A549 (cell line): ENCODE measurements at regions not wholly inside any gene's neighbourhood (a gene's known extent, or its start where the extent isn't known, plus 50 kb on each side); places are given as distances from the start of the nearest gene placed in this dataset.

Experiments used
- ATAC-seq, 2 experiments: fragments of 200-7000 bp in 1 of 2; fragments of >200 bp in 1 of 2; cut with Nextera tagmentation in 1 of 2; cut with Tn5 transposase in 1 of 2; 3 replicates each; pipeline versions ENCODE4 v1.8.0 to v1.9.1; 2018 to 2020; ENCODE audit warnings: mild to moderate bottlenecking in 1 of 2, moderate library complexity in 1 of 2
- CTCF ChIA-PET: fragments of 300-600 bp; sonication (Branson Sonifier 250); formaldehyde crosslinking; extraction: SDS; loops from one replicate; lab custom pipeline; 2021; ENCODE audit warnings: antibody characterized with exemption, inconsistent platforms; lab: Yijun Ruan, JAX
- POLR2A ChIA-PET: fragments of 350-600 bp; formaldehyde crosslinking; extraction: SDS; loops from one replicate; lab custom pipeline; 2021; ENCODE audit warnings: antibody characterized with exemption, inconsistent platforms; lab: Yijun Ruan, JAX
- DNase-seq, 2 experiments: peaks; one replicate each; pipeline versions ENCODE4 v3.0.0 to v3.0.0-alpha.2; 2011 to 2016; ENCODE audit warnings: low read depth in 1 of 2, low spot score in 1 of 2
- FAIRE-seq: peaks from 2 replicates; lab custom pipeline; 2011; peaks lifted over from hg19 to GRCh38; lab: Jason Lieb, UNC
- H3K27ac ChIP-seq, 2 experiments: fragments of >200 bp; sonication (Bioruptor Twin); formaldehyde crosslinking; 3 replicates each; pipeline ENCODE4 v1.5.1; 2016 to 2017
- H3K4me1 ChIP-seq: fragments of >200 bp; sonication (Bioruptor Twin); formaldehyde crosslinking; 3 replicates; pipeline ENCODE4 v1.6.1; 2016
- H3K4me2 ChIP-seq: fragments of >200 bp; sonication (Bioruptor Twin); formaldehyde crosslinking; 3 replicates; pipeline ENCODE4 v1.6.1; 2016
- H3K4me3 ChIP-seq: fragments of >200 bp; sonication (Bioruptor Twin); formaldehyde crosslinking; 3 replicates; pipeline ENCODE4 v1.5.1; 2016
- H3K9me3 ChIP-seq: fragments of >200 bp; sonication (Bioruptor Twin); formaldehyde crosslinking; 3 replicates; pipeline ENCODE4 v1.6.1; 2016
- CBX2 ChIP-seq: fragments of 200-600 bp; sonication (generic); IDR thresholded peaks from 2 replicates; pipeline ENCODE4 v1.6.1; 2016; ENCODE audit warnings: low read depth, mild to moderate bottlenecking, borderline replicate concordance
- CHD2 ChIP-seq: fragments of 150-350 bp; IDR thresholded peaks from 2 replicates; pipeline ENCODE4 v1.6.1; 2014; ENCODE audit warnings: low read length; ENCODE audit not compliant: partially characterized antibody
- EP300 ChIP-seq, 2 experiments: fragments of >200 bp; sonication (Bioruptor Twin); formaldehyde crosslinking; IDR thresholded peaks; 2 replicates in 1 of 2; 3 replicates in 1 of 2; pipeline ENCODE4 v1.6.1; 2016 to 2017
- FOXS1 ChIP-seq: fragments of 250-450 bp; sonication (Bioruptor Pico); IDR thresholded peaks from 2 replicates; pipeline ENCODE4 v1.5.0; 2020; ENCODE audit warnings: mild to moderate bottlenecking, moderate library complexity
- HDAC2 ChIP-seq: fragments of 200-600 bp; sonication (generic); IDR thresholded peaks from 2 replicates; pipeline ENCODE4 v1.6.1; 2016
- HOXA7 ChIP-seq: fragments of 250-450 bp; sonication (Bioruptor Pico); IDR thresholded peaks from 2 replicates; pipeline ENCODE4 v1.5.0; 2020; ENCODE audit warnings: mild to moderate bottlenecking, moderate library complexity
- HOXB13 ChIP-seq: fragments of 250-450 bp; sonication (Bioruptor Pico); IDR thresholded peaks from 2 replicates; pipeline ENCODE4 v1.5.0; 2020; ENCODE audit warnings: low read depth, mild to moderate bottlenecking, moderate library complexity
- JUN ChIP-seq, 2 experiments: fragments of >200 bp; sonication (Bioruptor Twin); formaldehyde crosslinking; IDR thresholded peaks; 2 replicates in 1 of 2; 3 replicates in 1 of 2; pipeline ENCODE4 v1.6.1; 2016 to 2017
- JUNB ChIP-seq: fragments of >200 bp; sonication (Bioruptor Twin); formaldehyde crosslinking; IDR thresholded peaks from 2 replicates; pipeline ENCODE4 v1.6.1; 2016
- KDM1A ChIP-seq: fragments of 200-600 bp; sonication (generic); IDR thresholded peaks from 2 replicates; pipeline ENCODE4 v1.6.1; 2016; ENCODE audit warnings: low read depth, mild to moderate bottlenecking
- KDM5A ChIP-seq: fragments of 200-600 bp; sonication (generic); IDR thresholded peaks from 2 replicates; pipeline ENCODE4 v1.6.1; 2016; ENCODE audit warnings: antibody characterized with exemption, mild to moderate bottlenecking
- MAFK ChIP-seq: fragments of 450-650 bp; IDR thresholded peaks from 2 replicates; pipeline ENCODE4 v1.6.1; 2014; ENCODE audit not compliant: partially characterized antibody
- MYC ChIP-seq: IDR thresholded peaks from 2 replicates; pipeline ENCODE4 v1.6.1; 2012; ENCODE audit warnings: mild to moderate bottlenecking, inconsistent platforms, low read length, improper control_type of control experiment, borderline replicate concordance
- NFE2L2 ChIP-seq: fragments of 150-350 bp; conservative IDR thresholded peaks from 2 replicates; pipeline ENCODE4 v1.6.1; 2014; ENCODE audit warnings: low read length
- NPAS2 ChIP-seq: fragments of 250-450 bp; sonication (Bioruptor Pico); IDR thresholded peaks from 2 replicates; pipeline ENCODE4 v1.8.0; 2022; ENCODE audit warnings: mild to moderate bottlenecking, moderate library complexity, borderline replicate concordance
- NR3C1 ChIP-seq: fragments of >200 bp; sonication (Bioruptor Twin); formaldehyde crosslinking; IDR thresholded peaks from 3 replicates; pipeline ENCODE4 v1.6.1; 2017
- RARB ChIP-seq: fragments of 250-450 bp; sonication (Bioruptor Pico); IDR thresholded peaks from 2 replicates; pipeline ENCODE4 v1.8.0; 2021; ENCODE audit warnings: mild to moderate bottlenecking, moderate library complexity
- RCOR1 ChIP-seq: fragments of 150-350 bp; IDR thresholded peaks from 2 replicates; pipeline ENCODE4 v1.6.1; 2014; ENCODE audit warnings: antibody characterized with exemption, low read length, low read depth
- SREBF2 ChIP-seq: fragments of 450-650 bp; IDR thresholded peaks from 2 replicates; pipeline ENCODE4 v1.6.1; 2014; ENCODE audit warnings: mild to moderate bottlenecking, moderate library complexity
- TFCP2L1 ChIP-seq: fragments of 250-450 bp; sonication (Bioruptor Pico); IDR thresholded peaks from 2 replicates; pipeline ENCODE4 v1.5.0; 2021; ENCODE audit warnings: mild to moderate bottlenecking
- TP53 ChIP-seq: fragments of 250-450 bp; sonication (Bioruptor Pico); IDR thresholded peaks from 2 replicates; pipeline ENCODE4 v1.5.0; 2021; ENCODE audit warnings: mild to moderate bottlenecking, moderate library complexity
- ZNF302 ChIP-seq: fragments of 250-450 bp; sonication (Bioruptor Pico); IDR thresholded peaks from 2 replicates; pipeline ENCODE4 v1.9.0; 2021; ENCODE audit warnings: inconsistent platforms, mild to moderate bottlenecking, moderate library complexity
- ZSCAN20 ChIP-seq: fragments of 250-450 bp; sonication (Bioruptor Pico); IDR thresholded peaks from 2 replicates; pipeline ENCODE4 v1.8.0; 2022; ENCODE audit warnings: mild to moderate bottlenecking, moderate library complexity
- WGBS: methylation state at CpG from one replicate; pipeline ENCODE4 v1.1.6; 2017; ENCODE audit errors: missing lambda C conversion rate; 5-methylcytosine and 5-hydroxymethylcytosine counted together
- TF ChIP-seq, protein P1 (sequence below): fragments of 150-350 bp; IDR thresholded peaks from 2 replicates; pipeline ENCODE4 v1.6.1; 2014; ENCODE audit warnings: low read depth, mild to moderate bottlenecking, low read length
- TF ChIP-seq, protein P2 (sequence below): fragments of 250-450 bp; sonication (Bioruptor Pico); IDR thresholded peaks from 2 replicates; pipeline ENCODE4 v1.5.0; 2020; ENCODE audit warnings: low read depth, mild to moderate bottlenecking, moderate library complexity
- TF ChIP-seq, protein P3 (sequence below): fragments of 450-650 bp; IDR thresholded peaks from 2 replicates; pipeline ENCODE4 v1.6.1; 2014; ENCODE audit warnings: antibody characterized with exemption
- TF ChIP-seq, protein P4 (sequence below): IDR thresholded peaks from 2 replicates; pipeline ENCODE4 v1.6.1; 2012; ENCODE audit warnings: low read depth, borderline replicate concordance
- TF ChIP-seq, protein P5 (sequence below): fragments of >200 bp; sonication (Bioruptor Twin); formaldehyde crosslinking; IDR thresholded peaks from 3 replicates; pipeline ENCODE4 v1.5.1; 2016

DNA sequence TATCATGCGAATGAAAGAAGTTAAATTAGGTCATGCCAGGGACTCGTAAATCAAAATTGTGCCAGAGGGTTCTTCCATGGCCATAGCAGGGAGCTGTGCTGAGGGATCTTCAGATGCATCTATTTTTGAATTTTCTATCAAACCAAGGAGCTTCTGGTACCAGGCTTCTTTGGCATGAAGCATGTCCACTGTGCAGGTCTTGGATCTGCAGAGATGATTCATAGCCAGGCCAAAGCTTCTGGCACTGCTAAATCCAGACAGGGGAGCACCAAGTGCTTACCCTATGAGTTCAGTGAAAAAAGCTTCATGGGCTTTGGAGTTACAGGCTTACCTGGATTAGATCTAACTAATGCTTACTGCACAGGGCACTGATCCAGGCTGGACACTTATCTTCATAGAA is 154.2 kb upstream of the DAB1 start:
- DNase-seq (no peak), FAIRE-seq (no peak), ATAC-seq (no peak)
- H3K9me3 ChIP-seq: no peaks in the 10 kb centered on the region
- H3K27ac ChIP-seq: no peak overlapping the region
- POLR2A ChIA-PET: no interaction called here
- H3K4me3 ChIP-seq: no peak overlapping the region
- CTCF ChIA-PET: no interaction called here
- 3% methylated on average over 2 of the region's 2 CpGs for WGBS
- no peak overlapping the region for H3K4me2 ChIP-seq
- H3K4me1 ChIP-seq: no peaks in the 10 kb centered on the region
- no peak for TF ChIP-seq CHD2
- TF ChIP-seq RCOR1: no peak
- TF ChIP-seq HOXA7 (CRISPR knock-in tag): no peak
- TF ChIP-seq, protein P1, sequence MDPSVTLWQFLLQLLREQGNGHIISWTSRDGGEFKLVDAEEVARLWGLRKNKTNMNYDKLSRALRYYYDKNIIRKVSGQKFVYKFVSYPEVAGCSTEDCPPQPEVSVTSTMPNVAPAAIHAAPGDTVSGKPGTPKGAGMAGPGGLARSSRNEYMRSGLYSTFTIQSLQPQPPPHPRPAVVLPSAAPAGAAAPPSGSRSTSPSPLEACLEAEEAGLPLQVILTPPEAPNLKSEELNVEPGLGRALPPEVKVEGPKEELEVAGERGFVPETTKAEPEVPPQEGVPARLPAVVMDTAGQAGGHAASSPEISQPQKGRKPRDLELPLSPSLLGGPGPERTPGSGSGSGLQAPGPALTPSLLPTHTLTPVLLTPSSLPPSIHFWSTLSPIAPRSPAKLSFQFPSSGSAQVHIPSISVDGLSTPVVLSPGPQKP: no peak
- TF ChIP-seq, protein P2, sequence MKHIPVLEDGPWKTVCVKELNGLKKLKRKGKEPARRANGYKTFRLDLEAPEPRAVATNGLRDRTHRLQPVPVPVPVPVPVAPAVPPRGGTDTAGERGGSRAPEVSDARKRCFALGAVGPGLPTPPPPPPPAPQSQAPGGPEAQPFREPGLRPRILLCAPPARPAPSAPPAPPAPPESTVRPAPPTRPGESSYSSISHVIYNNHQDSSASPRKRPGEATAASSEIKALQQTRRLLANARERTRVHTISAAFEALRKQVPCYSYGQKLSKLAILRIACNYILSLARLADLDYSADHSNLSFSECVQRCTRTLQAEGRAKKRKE: no peak
- TF ChIP-seq, protein P3, sequence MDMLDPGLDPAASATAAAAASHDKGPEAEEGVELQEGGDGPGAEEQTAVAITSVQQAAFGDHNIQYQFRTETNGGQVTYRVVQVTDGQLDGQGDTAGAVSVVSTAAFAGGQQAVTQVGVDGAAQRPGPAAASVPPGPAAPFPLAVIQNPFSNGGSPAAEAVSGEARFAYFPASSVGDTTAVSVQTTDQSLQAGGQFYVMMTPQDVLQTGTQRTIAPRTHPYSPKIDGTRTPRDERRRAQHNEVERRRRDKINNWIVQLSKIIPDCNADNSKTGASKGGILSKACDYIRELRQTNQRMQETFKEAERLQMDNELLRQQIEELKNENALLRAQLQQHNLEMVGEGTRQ: no peak
- TF ChIP-seq MYC: no peak
- TF ChIP-seq MAFK: no peak
- TF ChIP-seq KDM5A: no peak
- TF ChIP-seq RARB (CRISPR knock-in tag): no peak
- TF ChIP-seq SREBF2: no peak
- no peak for TF ChIP-seq TP53
- TF ChIP-seq NR3C1: no peak
- TF ChIP-seq, all 56 proteins: peak for 0

DNA sequence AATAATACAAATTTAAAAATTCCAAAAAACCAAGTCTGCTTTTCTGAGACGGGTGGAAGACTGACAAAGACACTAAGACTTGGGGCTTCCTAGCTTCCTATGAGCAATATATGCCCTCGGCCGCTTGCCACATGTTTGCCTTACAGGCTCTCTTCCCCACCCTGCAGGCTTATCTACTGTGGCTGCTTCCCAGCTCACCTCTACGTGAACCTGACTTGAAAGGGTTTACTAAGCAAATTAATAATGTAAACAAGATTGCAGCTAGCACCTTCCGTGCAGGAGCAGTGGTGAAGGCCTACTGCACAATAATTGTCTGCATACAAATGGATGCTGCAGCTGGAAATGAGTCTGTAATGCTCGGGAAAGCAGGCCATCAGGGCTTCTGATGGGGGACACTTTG is 152.9 kb upstream of the DAB1 start:
- no peak overlapping the region for H3K27ac ChIP-seq
- H3K9me3 ChIP-seq: no peaks in the 10 kb centered on the region
- no peaks in the 10 kb centered on the region for H3K4me1 ChIP-seq
- TF ChIP-seq HOXB13 (CRISPR knock-in tag) (no peak), FOXS1 (CRISPR knock-in tag) (no peak), RCOR1 (no peak), TFCP2L1 (no peak), EP300 (IDR thresholded peaks at IDR 0.05) (no peak), SREBF2 (no peak), JUNB (no peak), ZSCAN20 (CRISPR knock-in tag) (no peak), KDM1A (no peak), CBX2 (no peak)
- TF ChIP-seq, protein P3: no peak
- no peak for DNase-seq
- no peak for ATAC-seq
- ChIA-PET CTCF (no interaction called here), POLR2A (no interaction called here)
- WGBS: 11% methylated on average over 6 of the region's 6 CpGs
- FAIRE-seq: no peak
- H3K4me3 ChIP-seq: no peak overlapping the region
- H3K4me2 ChIP-seq: no peak overlapping the region

DNA sequence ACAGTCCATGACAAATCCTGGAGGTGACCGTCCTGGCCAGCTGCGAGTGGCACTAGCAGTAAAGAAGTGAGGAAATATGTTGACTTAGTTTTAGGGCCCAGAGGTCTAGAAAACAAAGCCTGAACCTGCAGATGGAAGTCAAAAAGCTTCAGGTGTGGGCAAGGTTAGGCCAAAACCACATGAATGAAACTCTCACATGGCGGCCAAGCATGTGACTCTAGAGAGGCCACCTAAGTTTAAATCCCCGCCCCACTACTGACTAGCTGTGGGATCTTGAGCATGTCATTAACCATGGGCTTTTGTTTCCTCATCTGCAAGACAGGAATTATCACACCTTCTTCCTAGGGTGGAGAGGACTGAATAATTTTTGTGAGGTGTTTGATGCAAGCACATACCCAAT is 148.2 kb upstream of the DAB1 start:
- no peaks in the 10 kb centered on the region for H3K4me1 ChIP-seq
- no peak for DNase-seq
- H3K9me3 ChIP-seq: no peaks in the 10 kb centered on the region
- POLR2A ChIA-PET: no interaction called here
- CTCF ChIA-PET: no interaction called here
- WGBS: 2% methylated on average over 4 of the region's 4 CpGs
- no peak for FAIRE-seq
- no peak for ATAC-seq
- no peak overlapping the region for H3K27ac ChIP-seq
- H3K4me2 ChIP-seq: no peak overlapping the region
- no peak overlapping the region for H3K4me3 ChIP-seq
- TF ChIP-seq, protein P4, sequence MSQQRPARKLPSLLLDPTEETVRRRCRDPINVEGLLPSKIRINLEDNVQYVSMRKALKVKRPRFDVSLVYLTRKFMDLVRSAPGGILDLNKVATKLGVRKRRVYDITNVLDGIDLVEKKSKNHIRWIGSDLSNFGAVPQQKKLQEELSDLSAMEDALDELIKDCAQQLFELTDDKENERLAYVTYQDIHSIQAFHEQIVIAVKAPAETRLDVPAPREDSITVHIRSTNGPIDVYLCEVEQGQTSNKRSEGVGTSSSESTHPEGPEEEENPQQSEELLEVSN: no peak
- TF ChIP-seq NFE2L2 (no peak), NPAS2 (CRISPR knock-in tag) (no peak), RARB (CRISPR knock-in tag) (no peak), RCOR1 (no peak), NR3C1 (no peak), ZNF302 (CRISPR knock-in tag) (no peak), JUN (IDR thresholded peaks at IDR 0.05) (no peak), HDAC2 (no peak), FOXS1 (CRISPR knock-in tag) (no peak), TP53 (no peak)
- TF ChIP-seq, protein P3: no peak
- TF ChIP-seq, protein P5, sequence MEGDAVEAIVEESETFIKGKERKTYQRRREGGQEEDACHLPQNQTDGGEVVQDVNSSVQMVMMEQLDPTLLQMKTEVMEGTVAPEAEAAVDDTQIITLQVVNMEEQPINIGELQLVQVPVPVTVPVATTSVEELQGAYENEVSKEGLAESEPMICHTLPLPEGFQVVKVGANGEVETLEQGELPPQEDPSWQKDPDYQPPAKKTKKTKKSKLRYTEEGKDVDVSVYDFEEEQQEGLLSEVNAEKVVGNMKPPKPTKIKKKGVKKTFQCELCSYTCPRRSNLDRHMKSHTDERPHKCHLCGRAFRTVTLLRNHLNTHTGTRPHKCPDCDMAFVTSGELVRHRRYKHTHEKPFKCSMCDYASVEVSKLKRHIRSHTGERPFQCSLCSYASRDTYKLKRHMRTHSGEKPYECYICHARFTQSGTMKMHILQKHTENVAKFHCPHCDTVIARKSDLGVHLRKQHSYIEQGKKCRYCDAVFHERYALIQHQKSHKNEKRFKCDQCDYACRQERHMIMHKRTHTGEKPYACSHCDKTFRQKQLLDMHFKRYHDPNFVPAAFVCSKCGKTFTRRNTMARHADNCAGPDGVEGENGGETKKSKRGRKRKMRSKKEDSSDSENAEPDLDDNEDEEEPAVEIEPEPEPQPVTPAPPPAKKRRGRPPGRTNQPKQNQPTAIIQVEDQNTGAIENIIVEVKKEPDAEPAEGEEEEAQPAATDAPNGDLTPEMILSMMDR: no peak
